WERI-Rb-1 (cell line): ENCODE measurements at regions not wholly inside any gene's neighbourhood (a gene's known extent, or its start where the extent isn't known, plus 50 kb on each side); places are given as distances from the start of the nearest gene placed in this dataset.

Source experiments
- DNase-seq: peaks from one replicate; pipeline ENCODE4 v3.0.0-alpha.2; 2020
- H3K27ac ChIP-seq: fragments of 250-450 bp; sonication (Bioruptor Pico); 2 replicates; pipeline ENCODE4 v1.5.1; 2020; ENCODE audit warnings: mild to moderate bottlenecking, moderate library complexity
- H3K27me3 ChIP-seq: fragments of 250-450 bp; sonication (Bioruptor Pico); 2 replicates; pipeline ENCODE4 v1.5.1; 2021; ENCODE audit warnings: mild to moderate bottlenecking, low read depth, moderate library complexity; ENCODE audit not compliant: insufficient read depth, severe bottlenecking
- H3K36me3 ChIP-seq: fragments of 250-450 bp; sonication (Bioruptor Pico); 2 replicates; pipeline ENCODE4 v1.5.1; 2020; ENCODE audit warnings: mild to moderate bottlenecking, moderate library complexity
- H3K4me3 ChIP-seq: 2 replicates; pipeline ENCODE4 v1.5.1; 2011; ENCODE audit warnings: low read depth, mild to moderate bottlenecking, control low read depth, low read length
- H3K9me3 ChIP-seq: fragments of 250-450 bp; sonication (Bioruptor Pico); 2 replicates; pipeline ENCODE4 v1.5.1; 2021; ENCODE audit warnings: mild to moderate bottlenecking, moderate library complexity; ENCODE audit not compliant: severe bottlenecking
- CTCF ChIP-seq: IDR thresholded peaks from 2 replicates; pipeline ENCODE4 v1.5.1; 2011; ENCODE audit warnings: low read depth, mild to moderate bottlenecking, control low read depth, inconsistent platforms, low read length

GRCh38 chr7:136527554-136527953, 340.9 kb upstream of the CHRM2 start:
- H3K27me3 ChIP-seq: no peaks in the 10 kb centered on the region
- H3K9me3 ChIP-seq: peaks cover 5% of the 10 kb centered on the region
- no peak overlapping the region for H3K27ac ChIP-seq
- TF ChIP-seq CTCF: no peak
- no peak for DNase-seq
- H3K4me3 ChIP-seq: no peak overlapping the region
- no peaks in the 10 kb centered on the region for H3K36me3 ChIP-seq

DNA sequence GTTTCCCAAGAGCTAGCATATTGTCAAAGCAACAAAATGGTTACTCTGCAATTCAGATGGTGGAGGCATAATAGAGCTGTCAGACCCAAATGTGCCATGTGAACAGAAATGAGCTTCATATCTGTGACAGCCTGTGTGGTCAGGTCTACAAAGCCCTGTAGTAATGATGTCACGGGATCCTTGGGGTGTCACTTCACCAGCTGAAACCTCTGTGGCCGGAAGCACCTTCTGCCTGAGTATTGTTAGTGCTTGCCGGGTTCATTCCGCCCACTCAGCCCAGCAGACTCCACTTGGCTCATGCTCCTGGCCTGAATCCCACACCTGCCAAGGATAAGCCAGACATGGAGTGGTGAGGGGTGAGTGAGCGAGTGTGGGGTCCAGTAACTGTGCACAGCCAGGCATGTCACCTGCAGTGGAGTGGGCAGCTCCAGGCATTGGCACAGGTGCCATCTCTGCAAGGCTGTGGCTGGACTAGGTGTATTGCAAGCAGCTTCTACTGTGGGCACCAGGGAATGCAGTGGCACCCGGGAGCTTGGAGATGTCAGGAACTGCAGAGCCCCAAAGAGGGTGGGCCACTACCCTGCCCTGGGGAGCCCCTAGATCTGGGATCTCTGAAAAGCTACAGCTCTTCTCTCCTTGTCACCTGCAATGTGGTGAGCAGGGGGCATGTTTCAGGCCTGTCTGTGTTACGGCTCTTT, 341.9 kb upstream of the CHRM2 start:
- H3K27me3 ChIP-seq: no peaks in the 10 kb centered on the region
- peaks cover 5% of the 10 kb centered on the region for H3K9me3 ChIP-seq
- H3K36me3 ChIP-seq: no peaks in the 10 kb centered on the region
- H3K4me3 ChIP-seq: no peak overlapping the region
- no peak overlapping the region for H3K27ac ChIP-seq
- no peak for DNase-seq
- TF ChIP-seq CTCF: no peak

DNA sequence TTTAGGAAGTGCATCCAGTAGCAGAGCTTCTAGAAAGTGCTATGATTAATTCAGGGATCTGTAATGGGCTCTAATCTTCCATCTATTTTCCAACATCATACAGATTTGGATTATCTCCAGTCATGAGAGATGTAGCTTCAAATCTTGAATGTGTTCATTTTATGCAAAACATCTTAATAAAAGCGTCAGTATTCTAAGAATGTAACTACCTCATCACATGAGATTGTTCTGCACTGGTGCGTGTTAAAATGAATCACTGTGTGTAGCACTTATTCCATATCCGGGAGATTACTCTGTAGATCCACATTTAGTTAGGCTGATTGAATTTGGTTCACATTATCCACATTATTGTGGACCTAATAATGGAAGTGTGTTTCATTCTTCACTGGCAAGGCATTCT, 344.9 kb upstream of the CHRM2 start:
- H3K4me3 ChIP-seq: no peak overlapping the region
- peaks cover 5% of the 10 kb centered on the region for H3K9me3 ChIP-seq
- H3K36me3 ChIP-seq: no peaks in the 10 kb centered on the region
- H3K27ac ChIP-seq: no peak overlapping the region
- no peaks in the 10 kb centered on the region for H3K27me3 ChIP-seq
- TF ChIP-seq CTCF: no peak
- no peak for DNase-seq

- H3K9me3 ChIP-seq: no peaks in the 10 kb centered on the region
- H3K36me3 ChIP-seq: no peaks in the 10 kb centered on the region
- no peak for TF ChIP-seq CTCF
- no peak overlapping the region for H3K27ac ChIP-seq
- no peak for DNase-seq
- H3K27me3 ChIP-seq: no peaks in the 10 kb centered on the region
- no peak overlapping the region for H3K4me3 ChIP-seq
Observed at GRCh38 chr7:136517971-136518370, 350.5 kb upstream of the CHRM2 start.

GRCh38 chr7:136514776-136515175, 353.7 kb upstream of the CHRM2 start:
- Histone ChIP-seq H3K36me3 (no peaks in the 10 kb centered on the region), H3K27ac (no peak overlapping the region), H3K9me3 (no peaks in the 10 kb centered on the region), H3K27me3 (no peaks in the 10 kb centered on the region), H3K4me3 (no peak overlapping the region)
- no peak for DNase-seq
- TF ChIP-seq CTCF: no peak

DNA sequence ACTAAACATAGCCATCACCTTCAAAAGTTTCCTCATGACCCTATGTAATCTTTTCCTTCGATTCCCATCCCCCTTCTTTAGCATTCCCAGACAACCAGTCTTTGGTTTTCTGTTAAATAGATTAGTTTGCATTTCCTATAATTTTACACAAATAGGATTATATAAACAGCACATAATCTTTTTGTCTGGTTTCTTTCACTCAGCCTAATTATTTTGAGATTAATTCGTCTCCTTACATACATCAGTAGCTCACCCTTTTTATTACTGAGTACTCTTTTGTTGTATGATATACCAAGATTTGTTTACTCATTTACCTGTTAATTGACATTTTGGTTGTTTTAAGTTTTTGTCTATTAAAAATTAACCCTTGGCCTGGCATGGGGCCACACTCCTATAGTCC, 354.7 kb upstream of the CHRM2 start:
- Histone ChIP-seq H3K27ac (no peak overlapping the region), H3K9me3 (no peaks in the 10 kb centered on the region), H3K36me3 (no peaks in the 10 kb centered on the region), H3K4me3 (no peak overlapping the region), H3K27me3 (no peaks in the 10 kb centered on the region)
- no peak for DNase-seq
- no peak for TF ChIP-seq CTCF
